ENCODE measurements at regions not wholly inside any gene's neighbourhood (a gene's known extent, or its start where the extent isn't known, plus 50 kb on each side); places are given as distances from the start of the nearest gene placed in this dataset.

DNA sequence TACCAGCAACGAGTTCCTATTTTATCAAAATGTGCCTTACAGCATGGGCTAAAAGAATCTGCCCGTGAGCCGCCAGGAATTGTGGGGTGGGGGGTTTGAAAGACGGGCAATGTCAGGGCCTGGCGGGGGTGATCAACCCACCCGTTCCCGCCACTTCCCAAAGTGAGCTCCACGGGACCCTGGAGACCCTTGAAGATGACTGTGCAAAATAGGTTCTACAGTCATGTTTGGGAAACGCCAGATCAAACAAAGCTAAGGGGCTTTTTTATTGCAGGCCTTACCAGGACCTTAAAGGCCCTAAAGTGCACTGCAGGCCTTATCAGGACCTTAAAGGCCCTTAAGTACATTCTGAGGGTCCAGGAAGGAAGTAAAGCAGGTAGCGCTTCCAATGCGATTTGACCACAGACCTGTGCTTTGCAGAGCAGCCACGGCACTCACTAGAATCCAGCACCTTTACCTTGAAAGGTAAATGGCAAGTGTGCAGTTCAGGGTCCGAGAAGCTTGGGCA is 404.1 kb downstream of the SHANK2 start:
- no peak for DNase-seq (ENCODE audit: low spot score)

DNA sequence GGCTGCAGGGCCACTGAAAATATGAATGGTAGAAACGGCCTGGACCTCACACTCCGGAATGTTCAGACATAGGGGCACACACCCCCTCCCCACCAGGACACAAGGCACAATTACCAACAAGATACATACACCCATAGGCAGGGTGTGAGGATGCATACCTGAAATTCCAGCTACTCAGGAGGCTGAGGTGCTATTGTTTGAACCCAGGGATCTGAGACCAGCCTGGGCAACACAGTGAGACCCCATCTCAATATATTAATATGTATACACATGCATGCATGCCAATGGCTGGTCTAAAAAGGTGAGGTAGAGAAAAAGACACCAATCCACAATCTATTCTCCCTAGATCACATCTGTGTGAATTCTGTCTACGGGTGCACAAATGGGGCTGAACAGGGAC is 403.3 kb downstream of the SHANK2 start:
- DNase-seq (ENCODE audit: low spot score) = no peak

DNA sequence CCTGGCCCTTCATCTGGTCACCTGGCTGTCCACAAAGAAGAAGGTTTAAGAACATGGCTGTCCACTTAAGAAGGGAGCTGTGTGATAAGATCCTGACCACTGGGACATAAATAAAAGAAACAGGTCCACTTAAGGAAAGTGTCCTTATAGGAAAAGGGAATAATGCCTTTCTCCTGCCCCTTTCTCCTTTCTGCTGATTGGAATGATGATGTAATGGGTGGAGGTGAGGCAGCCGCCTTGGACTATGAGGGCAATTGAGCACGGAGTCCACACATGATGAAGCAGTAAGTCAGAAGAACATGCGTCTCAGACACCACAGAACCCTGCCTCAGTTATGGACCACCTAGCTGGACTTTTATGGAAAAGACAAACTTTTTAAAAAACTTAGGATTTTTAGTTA is 401.1 kb downstream of the SHANK2 start:
- no peak for DNase-seq (ENCODE audit: low spot score)

DNA sequence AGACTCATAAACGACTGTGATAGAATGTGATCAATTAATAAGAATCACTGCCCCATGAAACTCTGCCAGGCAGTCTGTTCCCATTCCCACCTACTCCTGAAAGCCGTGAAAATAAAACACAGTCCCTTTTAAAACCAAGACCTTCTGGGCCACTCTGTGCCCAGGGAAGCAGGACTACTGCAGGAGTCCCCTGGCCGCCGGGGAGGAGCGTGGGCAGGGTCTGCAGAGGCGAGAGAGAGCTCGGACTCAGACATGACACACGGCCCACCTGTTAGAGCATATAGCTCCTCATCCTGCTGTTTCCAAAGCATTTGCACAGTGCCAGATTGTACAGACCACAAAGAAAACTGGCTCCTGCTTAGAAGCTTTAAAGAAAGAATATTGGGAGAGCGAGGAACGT is 400.5 kb downstream of the SHANK2 start:
- DNase-seq (ENCODE audit: low spot score) = no peak

DNA sequence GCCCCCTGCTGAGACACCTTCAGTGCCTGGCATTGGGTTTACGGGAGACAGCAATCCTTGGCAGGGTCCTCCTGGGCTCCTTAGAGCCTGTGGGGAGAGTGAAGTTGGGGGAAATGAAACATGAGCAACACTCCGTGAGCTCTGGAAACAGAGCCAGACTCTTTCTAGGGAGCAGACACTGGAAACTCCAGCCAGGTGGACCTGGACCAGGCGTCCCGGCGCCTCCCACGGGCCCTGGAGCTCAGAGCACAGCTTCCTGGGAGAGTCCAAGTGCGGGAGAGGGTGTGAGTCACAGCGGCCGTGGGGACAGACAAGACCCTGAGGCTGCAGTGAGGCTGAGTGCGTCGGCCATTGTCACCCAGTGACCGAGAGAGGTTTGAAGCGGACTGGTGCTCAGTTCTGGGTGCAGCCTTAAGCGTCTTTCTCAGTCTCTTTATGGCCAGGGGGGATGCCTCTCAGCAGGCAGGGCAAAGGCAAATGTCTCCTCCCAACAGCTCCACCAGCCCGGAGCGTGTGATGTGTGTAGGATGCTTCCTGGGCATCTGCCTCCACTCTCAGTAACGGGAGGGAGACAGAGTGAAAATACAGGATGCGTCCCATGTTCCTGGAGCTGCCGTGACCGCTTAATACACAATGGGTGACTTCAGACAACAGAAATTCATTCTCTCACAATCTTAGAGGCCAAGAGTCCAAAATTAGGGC is 399.2 kb downstream of the SHANK2 start:
- no peak for DNase-seq (ENCODE audit: low spot score)

DNA sequence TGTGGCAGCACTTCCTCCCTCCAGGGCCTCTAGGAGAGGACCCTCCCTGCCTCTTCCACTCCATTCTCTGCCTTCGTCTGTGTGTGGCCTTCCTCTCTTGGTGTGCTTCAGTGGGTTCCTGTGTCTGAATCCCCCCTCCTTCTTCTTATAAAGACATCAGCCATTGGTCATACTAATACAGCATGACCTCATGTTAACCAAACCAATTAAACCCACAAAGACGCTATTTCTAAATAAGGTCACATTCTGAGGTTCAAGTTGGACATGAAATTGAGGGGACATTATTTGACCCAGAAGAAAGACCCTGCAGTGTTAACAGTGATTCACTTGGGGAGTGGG is 398.6 kb downstream of the SHANK2 start:
- no peak for DNase-seq (ENCODE audit: low spot score)

DNA sequence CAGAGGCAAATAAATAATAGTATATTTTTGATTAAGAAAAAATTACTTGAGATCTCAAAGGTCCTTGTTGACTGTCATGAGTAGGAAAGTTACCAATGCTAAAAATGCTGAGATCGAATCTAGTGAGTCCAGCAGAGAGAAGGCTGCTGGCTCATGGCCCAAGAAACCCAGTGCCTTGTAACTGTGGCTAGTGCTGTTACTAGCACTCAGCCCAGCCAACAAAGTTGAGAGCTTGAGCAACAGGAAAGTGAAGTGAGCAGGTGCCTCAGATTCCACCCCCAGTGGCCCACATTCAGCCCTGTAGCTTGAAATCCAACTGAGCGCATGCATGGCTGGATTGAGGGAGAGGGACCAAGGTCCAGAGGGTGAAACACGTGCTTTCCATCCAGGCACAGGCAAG is 398.2 kb downstream of the SHANK2 start:
- DNase-seq (ENCODE audit: low spot score) = no peak

DNA sequence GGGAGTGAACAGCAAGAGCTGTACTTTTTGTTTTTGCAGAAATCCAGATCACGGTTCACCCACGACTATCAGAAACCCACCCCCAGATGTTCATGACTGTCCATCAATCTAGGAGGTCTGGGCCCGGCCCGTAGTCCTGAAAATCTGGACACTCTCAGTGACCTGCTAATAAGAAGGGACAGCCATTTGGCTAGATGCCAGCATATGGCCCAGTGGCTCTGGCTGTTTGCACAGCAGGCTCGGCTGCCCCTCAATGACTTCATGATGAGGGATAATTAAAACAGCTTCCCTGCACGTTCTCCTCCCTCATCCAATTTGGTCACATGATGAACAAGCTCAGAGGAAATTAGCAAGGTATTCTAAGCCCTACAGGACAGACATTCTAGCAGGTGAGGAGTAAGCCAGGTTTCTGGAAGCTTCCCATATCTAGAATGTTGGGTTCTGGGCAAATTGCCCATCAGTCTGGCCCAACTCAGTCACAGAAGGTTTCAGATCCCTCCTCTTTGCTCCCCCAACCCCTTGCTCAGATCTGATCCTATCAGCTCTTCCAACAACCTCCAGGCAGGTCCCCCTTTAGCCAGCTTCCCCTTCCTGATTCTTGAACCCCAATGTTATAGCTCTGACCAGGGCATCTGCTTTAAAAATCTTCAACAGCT is 397.3 kb downstream of the SHANK2 start:
- DNase-seq (ENCODE audit: low spot score) = no peak

DNA sequence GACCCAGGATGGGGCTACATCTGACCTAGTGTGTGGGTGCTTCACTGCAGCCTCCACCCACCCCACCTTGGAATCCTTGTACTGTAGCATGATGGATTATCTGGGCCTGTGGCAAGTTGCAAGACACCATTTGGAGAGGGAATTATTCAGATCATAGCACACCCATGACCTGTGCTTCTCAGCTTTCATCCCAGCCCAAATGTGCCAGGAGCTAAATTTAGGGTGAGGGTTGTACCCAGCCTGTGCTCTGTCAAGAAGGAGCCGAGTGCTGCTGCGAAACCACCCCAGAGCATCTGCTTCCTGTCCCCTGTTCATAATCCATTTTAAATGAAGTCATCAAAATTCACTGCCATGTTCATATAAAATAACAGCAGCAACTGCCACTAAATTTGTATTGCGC is 394.5 kb downstream of the SHANK2 start:
- DNase-seq (ENCODE audit: low spot score) = no peak

DNA sequence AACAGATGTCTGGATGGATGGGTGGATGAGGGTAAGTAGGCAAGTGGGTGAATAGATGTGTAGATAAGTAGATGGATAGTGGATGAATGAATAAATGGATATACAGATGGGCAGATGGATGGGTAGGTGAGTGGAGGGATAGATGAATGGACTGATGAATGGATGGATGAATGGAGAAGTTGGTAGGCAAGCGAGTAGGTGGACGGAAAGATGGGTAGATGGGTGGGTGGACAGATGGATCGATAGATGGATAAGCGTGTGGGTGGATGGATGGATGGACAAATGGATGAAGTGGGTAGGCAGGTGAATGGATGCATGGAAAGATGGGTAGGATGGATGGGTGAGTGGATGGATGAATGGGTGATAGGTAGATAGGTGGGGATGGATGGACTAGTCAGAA is 393.2 kb downstream of the SHANK2 start:
- DNase-seq (ENCODE audit: low spot score) = no peak

DNA sequence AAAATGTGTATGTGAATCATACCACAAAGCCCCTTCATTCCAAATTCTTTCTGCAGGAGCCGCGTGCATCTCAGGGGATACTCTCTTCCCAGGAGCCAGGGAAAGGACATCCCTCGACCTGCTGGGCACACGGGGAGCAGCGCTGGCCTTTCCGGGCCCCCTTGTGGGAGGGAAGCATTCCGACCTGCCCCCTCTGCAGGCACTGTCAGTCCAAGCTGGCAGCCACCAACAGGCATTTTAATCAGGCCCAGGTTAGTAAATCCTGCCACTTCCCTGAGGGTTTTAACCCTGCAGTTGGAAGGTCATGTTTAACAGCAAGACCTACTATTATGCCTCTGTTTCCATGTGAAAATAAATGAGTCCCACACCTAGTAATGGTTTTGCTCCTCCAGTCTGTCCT is 391.5 kb downstream of the SHANK2 start:
- no peak for DNase-seq (ENCODE audit: low spot score)

DNA sequence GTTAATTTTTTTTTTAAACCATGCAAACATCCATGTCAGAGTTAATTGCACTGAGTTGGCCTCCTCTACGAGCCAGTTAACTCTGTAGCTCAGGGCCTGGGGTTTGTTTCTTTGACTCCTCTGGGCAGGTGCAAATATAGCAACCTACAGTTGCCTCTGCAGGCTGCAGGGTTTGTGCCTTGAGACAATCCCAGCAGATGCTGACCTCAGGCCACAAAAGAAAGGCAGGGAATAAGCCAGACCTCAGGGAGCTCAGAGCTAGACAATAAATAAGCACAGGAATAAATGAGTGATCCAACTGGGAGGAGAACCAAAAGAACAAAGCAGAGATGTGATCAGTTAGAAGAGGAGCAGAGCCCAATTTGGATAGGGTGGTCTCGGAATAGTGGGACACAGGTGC is 390.8 kb downstream of the SHANK2 start:
- no peak for DNase-seq (ENCODE audit: low spot score)

DNA sequence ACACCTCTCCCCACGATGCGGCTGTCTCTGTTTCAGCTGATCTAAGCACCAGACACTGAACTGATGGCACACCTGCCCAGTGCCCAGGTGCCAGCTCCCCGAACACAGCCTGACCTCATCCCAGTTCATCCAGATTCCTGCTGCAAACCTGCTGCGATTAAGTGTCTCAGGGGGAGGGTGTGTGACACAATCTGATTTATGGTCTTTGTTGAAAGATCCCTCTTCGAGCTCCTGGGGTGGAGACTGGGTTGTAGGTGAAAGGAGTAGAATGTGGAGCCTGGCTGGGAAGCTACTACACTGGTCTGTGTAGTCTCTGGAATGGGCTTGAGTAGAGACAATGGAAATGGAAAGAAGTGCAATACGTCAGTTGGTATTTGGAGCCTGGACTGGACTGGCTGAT is 390.3 kb downstream of the SHANK2 start:
- DNase-seq (ENCODE audit: low spot score) = no peak

DNA sequence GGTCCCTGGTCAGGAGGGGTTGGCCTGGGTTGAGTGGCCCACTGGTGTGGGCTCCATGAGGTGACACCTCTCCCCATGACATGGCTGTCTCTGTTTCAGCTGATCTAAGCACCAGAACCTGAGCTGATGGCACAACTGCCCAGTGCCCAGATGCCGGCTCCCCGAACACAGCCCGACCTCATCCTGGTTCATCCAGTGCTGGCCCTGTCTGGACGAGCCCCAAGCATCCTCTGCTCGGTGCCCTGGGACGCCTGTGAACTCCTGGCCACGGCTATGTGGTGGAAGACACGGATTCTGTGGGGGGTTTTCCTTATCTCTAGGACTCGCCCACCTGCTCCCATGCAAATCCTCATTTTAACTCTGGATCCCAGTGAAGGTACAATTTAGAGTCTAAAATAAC is 389.2 kb downstream of the SHANK2 start:
- no peak for DNase-seq (ENCODE audit: low spot score)

DNA sequence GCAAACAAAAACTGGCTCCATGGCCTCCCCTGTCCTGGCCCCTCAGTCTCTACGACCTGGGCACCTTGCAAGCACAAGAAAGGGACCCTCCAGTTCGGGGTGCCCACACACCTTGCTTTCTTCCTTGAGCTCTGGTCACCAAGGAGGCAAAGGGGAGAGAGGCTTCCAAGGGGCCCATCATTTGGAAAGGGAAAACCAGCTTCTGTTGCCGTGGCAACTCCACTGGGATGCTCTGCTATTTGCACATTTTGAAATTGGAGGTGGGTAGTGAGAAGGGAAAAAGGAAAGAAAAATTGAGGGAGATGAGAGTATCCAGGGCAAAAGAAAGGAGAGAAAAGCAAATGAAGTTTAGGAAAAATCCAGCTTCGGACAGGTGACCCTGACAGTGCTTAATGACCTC is 388.4 kb downstream of the SHANK2 start:
- no peak for DNase-seq (ENCODE audit: low spot score)

DNA sequence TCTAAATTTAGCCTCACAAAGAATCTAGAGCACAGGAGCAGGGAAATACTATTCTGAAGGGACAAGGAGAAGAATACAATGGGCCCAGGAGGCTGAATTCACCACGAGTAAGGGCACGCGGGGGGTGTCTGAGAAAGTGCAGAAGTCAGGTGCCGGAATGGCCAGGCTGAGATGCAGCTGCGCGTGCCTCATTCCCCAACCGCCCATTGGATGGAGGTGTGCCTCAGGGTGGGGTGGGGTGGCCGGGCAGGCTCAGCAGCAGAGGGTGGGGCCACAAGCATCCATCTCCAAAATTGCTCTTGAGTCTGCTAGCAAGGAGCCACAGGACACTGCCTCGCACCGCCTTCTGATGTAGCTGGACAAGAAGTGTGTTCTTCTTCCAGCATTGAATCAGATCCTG is 387.0 kb downstream of the SHANK2 start:
- DNase-seq (ENCODE audit: low spot score) = no peak

DNA sequence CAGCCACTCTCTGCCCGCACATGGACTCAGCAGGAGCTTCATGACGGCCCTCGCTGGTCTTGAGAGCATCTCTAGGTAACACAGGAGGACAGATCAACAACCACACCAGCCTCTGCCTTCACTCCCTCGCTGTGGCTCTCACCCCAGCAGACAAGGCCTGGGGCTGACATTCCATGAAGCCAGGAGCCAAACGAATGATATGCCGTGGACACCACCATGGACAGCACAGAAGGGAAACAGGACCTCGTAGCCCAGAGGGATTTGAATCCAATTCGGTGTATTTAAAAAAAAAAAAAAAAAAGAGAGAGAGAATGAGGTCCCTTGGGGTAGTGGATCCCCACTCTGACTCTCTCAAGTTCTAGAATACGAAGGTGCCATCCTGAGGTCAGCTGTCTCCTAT is 385.5 kb downstream of the SHANK2 start:
- DNase-seq (ENCODE audit: low spot score) = no peak

DNA sequence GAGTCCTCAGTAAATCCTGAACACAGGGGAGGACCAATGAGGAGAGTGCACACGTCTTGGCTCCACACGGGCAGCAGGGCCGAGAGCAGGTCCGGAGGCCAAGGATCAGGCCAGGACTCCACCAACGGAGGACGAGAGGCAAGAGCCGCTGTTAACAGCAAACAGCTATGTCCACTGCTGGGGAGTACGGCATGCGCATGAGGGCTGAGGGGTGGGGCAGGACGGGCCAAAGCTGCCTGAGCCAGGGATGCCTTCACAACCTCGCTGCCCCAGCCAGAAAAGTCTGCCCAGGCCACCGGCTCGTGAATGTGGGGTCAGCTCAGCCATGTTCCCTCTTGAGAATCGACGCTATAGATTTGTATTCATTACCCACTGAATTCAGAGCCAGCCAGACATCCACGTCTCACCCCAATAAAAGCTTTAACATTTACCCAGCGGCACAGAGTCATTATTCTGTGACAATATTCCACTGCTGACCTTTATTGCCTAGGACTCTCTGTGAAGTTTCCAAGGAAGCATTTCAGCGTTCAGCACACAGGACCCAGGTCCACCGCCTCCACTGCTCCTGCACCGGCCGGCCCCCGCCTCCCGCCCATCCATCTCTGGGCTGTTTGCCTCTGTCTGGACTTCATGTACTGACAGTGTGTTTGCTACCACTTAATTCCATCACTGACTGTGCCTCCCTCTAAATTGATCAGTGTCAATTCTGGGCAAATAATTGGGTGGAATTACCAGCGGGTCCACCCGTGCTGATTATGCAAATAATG is 384.9 kb downstream of the SHANK2 start:
- DNase-seq (ENCODE audit: low spot score) = no peak

DNA sequence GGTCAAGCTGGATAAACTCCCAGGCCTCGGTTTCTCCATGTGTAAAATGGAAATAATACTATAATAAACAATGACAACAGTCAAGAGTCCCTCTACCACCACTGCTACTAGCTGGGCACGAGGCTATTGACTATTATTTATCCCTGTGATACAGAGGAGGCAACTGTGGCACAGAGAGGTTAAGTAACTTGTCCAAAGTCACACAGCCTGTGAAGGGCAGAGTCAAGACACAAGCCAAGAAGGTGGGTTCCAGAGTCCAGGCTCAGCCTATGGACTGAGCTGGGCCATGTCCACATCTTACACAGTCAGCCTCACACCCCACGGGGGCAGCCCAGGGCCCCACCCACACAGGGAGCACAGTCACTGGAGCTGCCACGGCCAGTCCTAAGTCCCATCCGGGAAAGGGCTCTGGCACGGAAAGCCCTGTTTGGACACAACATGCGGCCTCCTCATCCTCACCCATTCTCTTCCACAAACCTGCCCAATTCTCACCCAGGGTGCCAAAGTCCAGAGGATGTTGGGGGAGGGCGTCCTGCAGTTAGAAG is 384.0 kb downstream of the SHANK2 start:
- no peak for DNase-seq (ENCODE audit: low spot score)

DNA sequence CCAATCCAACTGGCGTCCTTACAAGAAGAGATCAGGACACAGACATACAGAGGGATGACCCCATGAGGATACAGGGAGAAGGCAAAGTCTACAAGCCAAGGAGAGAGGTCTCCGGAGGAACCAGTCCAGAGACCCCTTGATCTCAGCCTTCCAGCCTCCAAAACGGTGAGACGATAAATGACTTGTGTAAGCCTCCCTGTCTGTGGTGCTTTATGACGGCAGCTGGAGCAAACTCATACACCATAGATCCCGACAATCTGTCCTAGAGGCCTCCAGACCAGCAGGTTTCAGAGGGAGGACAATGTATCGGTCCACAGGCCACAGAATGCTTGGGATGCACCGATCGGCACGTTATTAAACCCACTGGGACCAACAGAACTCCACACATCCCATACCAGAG is 383.3 kb downstream of the SHANK2 start:
- DNase-seq (ENCODE audit: low spot score) = no peak

DNA sequence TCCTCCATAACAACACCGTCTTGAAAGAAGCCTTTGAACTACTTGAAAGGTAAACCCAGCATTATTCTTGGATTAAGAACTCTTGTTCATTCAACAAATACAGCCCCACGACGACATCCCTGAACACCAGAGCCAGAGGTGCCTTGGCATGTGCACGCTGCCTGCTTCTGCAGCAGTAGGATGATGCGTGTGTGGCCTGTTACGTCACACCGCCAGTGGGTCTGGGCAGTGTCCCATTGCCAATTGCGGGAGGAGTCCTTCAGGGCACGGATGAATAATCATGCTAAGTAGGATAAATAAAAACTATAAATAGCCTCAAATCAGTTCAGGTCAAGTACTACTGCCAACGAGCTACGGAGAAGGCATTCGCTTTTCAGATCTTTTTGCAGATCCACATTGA is 380.5 kb downstream of the SHANK2 start:
- no peak for DNase-seq (ENCODE audit: low spot score)

DNA sequence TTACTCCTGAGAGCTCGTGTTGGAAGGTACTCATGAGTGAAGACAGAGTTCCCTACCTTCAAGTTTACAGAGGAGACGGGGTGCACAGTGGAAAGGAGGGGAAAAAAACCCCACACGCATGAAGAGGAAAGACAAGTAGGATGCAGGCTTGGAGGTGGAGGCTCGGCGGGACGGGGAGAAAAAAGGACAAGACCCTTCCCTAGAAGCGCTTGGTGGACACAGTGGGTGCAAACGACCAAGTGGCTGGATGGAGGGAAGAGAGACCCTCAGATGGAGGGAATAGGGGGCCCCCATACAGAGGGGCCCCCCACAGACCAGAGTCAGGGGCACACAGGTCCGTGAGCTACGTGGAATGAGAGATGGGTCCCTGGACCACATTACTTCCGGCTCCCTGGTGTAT is 380.1 kb downstream of the SHANK2 start:
- DNase-seq (ENCODE audit: low spot score) = no peak

All from HuH-7.5 (cell line).